ENCODE measurements at regions not wholly inside any gene's neighbourhood (a gene's known extent, or its start where the extent isn't known, plus 50 kb on each side); places are given as distances from the start of the nearest gene placed in this dataset.

DNA sequence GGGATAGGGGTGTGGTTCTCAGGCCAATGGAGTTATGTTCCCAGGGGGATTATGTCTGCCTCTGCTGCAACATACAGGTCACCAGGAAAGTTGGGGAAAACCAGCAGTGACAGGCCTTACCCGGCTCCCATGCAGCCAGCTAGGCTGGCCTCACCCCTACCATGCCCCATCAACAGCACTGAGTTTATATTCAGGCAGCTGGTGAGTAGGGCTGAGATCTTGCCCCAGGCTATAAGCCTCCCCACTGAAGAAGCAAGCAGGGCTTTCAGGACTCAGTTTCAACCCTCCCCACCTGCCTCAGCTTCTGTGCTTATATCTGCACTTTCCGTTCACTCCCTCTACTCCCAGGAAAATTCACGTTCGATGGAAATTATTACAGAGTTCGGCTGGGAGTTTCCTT lies 122.4 kb upstream of the PGRMC2 start:
- no peaks in the 10 kb centered on the region for H3K36me3 ChIP-seq (ENCODE audit: insufficient read depth in 1 of 2, low read depth in 1 of 2)
- WGBS, 3 donors = 94 to 97% (median 97%) methylated on average over 5 of the region's 5 CpGs
- TF ChIP-seq, protein P1, sequence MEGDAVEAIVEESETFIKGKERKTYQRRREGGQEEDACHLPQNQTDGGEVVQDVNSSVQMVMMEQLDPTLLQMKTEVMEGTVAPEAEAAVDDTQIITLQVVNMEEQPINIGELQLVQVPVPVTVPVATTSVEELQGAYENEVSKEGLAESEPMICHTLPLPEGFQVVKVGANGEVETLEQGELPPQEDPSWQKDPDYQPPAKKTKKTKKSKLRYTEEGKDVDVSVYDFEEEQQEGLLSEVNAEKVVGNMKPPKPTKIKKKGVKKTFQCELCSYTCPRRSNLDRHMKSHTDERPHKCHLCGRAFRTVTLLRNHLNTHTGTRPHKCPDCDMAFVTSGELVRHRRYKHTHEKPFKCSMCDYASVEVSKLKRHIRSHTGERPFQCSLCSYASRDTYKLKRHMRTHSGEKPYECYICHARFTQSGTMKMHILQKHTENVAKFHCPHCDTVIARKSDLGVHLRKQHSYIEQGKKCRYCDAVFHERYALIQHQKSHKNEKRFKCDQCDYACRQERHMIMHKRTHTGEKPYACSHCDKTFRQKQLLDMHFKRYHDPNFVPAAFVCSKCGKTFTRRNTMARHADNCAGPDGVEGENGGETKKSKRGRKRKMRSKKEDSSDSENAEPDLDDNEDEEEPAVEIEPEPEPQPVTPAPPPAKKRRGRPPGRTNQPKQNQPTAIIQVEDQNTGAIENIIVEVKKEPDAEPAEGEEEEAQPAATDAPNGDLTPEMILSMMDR (IDR thresholded peaks at IDR 0.05) = no peak
- no peaks in the 10 kb centered on the region for H3K27me3 ChIP-seq (ENCODE audit: insufficient read depth in 3 of 3, low read length in 2 of 3)
- H3K9me3 ChIP-seq = peaks cover under 1% of the 10 kb centered on the region
- H3K4me1 ChIP-seq = no peaks in the 10 kb centered on the region
- H3K27ac ChIP-seq = no peak overlapping the region
- no peak for ATAC-seq
- DNase-seq = no peak
- intact Hi-C loops (cut with DNase I) = no loop called here
- no peak overlapping the region for H3K4me3 ChIP-seq

DNA sequence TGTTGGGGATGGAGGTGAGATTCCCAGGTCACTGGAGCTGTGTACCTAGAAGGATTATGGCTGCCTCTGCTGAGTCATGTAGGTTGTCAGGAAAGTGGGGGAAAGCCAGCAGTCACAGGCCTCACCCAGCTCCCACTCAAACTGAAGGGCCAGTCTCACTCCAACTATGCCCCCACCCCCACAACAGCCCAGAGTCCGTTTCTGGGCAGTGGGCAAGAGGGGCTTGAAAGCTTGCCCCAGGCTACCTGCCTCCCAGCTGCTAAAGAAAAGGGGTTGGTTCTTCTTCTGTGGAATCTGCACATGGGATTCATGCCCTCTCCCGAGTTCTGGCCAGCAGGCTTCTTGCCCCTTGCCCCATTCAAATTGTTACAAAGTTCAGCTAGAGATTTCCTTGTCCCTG lies 116.0 kb upstream of the PGRMC2 start:
- intact Hi-C loops (cut with DNase I) = no loop called here
- 91 to 100% (median 92%) methylated on average over 2 of the region's 2 CpGs for WGBS, 3 donors
- TF ChIP-seq, protein P1 (IDR thresholded peaks at IDR 0.05) = no peak

DNA sequence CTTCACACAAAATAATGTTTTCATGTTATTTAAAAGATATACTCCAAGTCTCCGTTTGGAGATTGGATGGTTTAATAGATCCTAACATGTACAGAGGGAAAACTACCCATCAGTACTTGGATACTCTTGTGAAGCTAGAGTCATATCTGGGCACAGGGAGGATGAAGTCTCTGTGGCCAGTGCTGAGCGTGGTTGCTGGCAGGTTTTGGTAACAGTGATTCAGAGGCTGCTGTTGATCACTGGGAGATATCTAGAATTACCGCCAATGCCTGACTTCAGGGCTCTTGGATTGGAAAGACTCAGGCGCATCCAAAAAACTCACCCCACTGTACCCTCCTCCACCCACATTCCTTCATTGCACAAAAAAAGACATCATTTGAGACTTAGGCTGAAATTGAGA lies 107.2 kb upstream of the PGRMC2 start:
- Histone ChIP-seq H3K27me3 (ENCODE audit: insufficient read depth in 3 of 3, low read length in 2 of 3) (no peaks in the 10 kb centered on the region), H3K27ac (peak overlapping the region; percentile 84)

More for the DNA sequence above, 116.0 kb upstream of the PGRMC2 start:
- Histone ChIP-seq H3K27me3 (ENCODE audit: insufficient read depth in 3 of 3, low read length in 2 of 3) (no peaks in the 10 kb centered on the region), H3K4me1 (no peaks in the 10 kb centered on the region), H3K4me3 (no peak overlapping the region), H3K9me3 (peaks cover 3% of the 10 kb centered on the region), H3K27ac (no peak overlapping the region), H3K36me3 (ENCODE audit: insufficient read depth in 1 of 2, low read depth in 1 of 2) (no peaks in the 10 kb centered on the region)
- ATAC-seq (no peak), DNase-seq (no peak)

DNA sequence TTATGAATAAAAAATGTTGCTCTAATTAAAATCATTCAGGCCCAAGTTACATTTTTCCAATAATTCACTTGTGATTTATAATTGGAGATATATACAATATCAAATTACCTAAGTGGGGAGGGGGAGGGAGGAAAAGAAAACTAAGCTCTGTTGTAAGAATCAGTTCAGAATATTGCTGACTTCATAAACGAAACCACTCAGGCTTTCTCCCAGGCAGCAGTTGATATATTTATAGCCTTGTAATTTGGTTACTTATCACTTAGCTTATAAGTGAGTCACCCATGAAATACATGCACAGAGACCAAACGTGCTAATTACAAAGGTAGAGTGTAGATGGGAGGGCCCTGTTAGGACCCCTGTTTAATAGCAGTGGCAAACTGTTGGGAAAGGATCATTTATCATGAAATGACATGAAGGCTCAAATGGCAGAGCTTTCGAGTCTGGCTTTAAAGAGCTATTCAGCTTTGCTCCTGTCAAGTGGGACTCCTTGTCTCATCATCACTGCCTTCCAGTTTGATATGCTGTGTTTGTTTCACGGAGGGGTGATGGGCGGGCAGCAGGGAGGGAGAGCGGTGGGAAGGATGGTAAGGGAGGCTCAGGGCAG lies 105.6 kb upstream of the PGRMC2 start:
- Histone ChIP-seq H3K27me3 (ENCODE audit: insufficient read depth in 3 of 3, low read length in 2 of 3) (no peaks in the 10 kb centered on the region), H3K4me3 (peak overlapping the region; percentile 17), H3K9me3 (no peaks in the 10 kb centered on the region), H3K4me1 (peaks cover 59% of the 10 kb centered on the region), H3K36me3 (ENCODE audit: insufficient read depth in 1 of 2, low read depth in 1 of 2) (no peaks in the 10 kb centered on the region), H3K27ac (peak overlapping the region; percentile 84)
- ATAC-seq = peak; percentile 49 to 75 (median 64)
- no peak for DNase-seq
- intact Hi-C loops (cut with DNase I) = loop anchor here in 1 of 2 donors (5.0 kb wide), 1 partner anchor 106 kb away; the partner anchor contains the start of gene PGRMC2
- 35 to 42% (median 35%) methylated on average over 6 of the region's 6 CpGs for WGBS, 3 donors
- TF ChIP-seq, protein P1 (IDR thresholded peaks at IDR 0.05) = no peak

More for the DNA sequence above, 107.2 kb upstream of the PGRMC2 start:
- Histone ChIP-seq H3K4me3 (no peak overlapping the region), H3K36me3 (ENCODE audit: insufficient read depth in 1 of 2, low read depth in 1 of 2) (no peaks in the 10 kb centered on the region), H3K4me1 (peaks cover 51% of the 10 kb centered on the region), H3K9me3 (no peaks in the 10 kb centered on the region)
- DNase-seq (peak; percentile 58 to 79), ATAC-seq (peak; percentile 92 to 97 (median 97))
- TF ChIP-seq, protein P1 (IDR thresholded peaks at IDR 0.05) = no peak
- intact Hi-C loops (cut with DNase I) = loop anchor here in 1 of 2 donors (5.0 kb wide), 1 partner anchor 107 kb away; the partner anchor contains the start of gene PGRMC2
- WGBS, 3 donors = 20 to 36% (median 29%) methylated on average over 4 of the region's 4 CpGs
